Fibroblast of pulmonary artery (primary cell): ENCODE measurements at regions not wholly inside any gene's neighbourhood (a gene's known extent, or its start where the extent isn't known, plus 50 kb on each side); places are given as distances from the start of the nearest gene placed in this dataset.

Experiments used
- DNase-seq: peaks from one replicate; pipeline ENCODE4 v3.0.0-alpha.2; 2010; ENCODE audit warnings: low read depth
- H3K4me3 ChIP-seq: replicated peaks from 2 replicates; pipeline ENCODE4 v1.5.1; 2011; ENCODE audit warnings: low read depth, mild to moderate bottlenecking, control low read depth, low read length, moderate library complexity
- CTCF ChIP-seq: IDR thresholded peaks from 2 replicates; pipeline ENCODE4 v1.5.1; 2011; ENCODE audit warnings: mild to moderate bottlenecking, control low read depth, low read length, inconsistent platforms; ENCODE audit errors: missing control alignments

GRCh38 chr6:144335311-144335861 lies 50.3 kb downstream of the UTRN start:
- no peak for TF ChIP-seq CTCF
- no peak for DNase-seq
- no peak overlapping the region for H3K4me3 ChIP-seq

- TF ChIP-seq CTCF: no peak
- H3K4me3 ChIP-seq: no peak overlapping the region
- no peak for DNase-seq
These were observed 50.8 kb downstream of the UTRN start for GRCh38 chr6:144335914-144336313.

- no peak for TF ChIP-seq CTCF
- DNase-seq: no peak
- H3K4me3 ChIP-seq: no peak overlapping the region
These were observed 51.8 kb downstream of the UTRN start for GRCh38 chr6:144336900-144337299.

GRCh38 chr6:144338474-144338873 lies 53.3 kb downstream of the UTRN start:
- no peak overlapping the region for H3K4me3 ChIP-seq
- no peak for TF ChIP-seq CTCF

GRCh38 chr6:144338951-144339700 lies 54.0 kb downstream of the UTRN start:
- no peak overlapping the region for H3K4me3 ChIP-seq
- no peak for TF ChIP-seq CTCF
- no peak for DNase-seq

More at GRCh38 chr6:144338474-144338873, 53.3 kb downstream of the UTRN start:
- no peak for DNase-seq

- no peak for DNase-seq
- no peak for TF ChIP-seq CTCF
- H3K4me3 ChIP-seq: no peak overlapping the region
These were observed 54.8 kb downstream of the UTRN start for GRCh38 chr6:144339859-144340452.
